NCI-H146 (cell line): ENCODE measurements at regions not wholly inside any gene's neighbourhood (a gene's known extent, or its start where the extent isn't known, plus 50 kb on each side); places are given as distances from the start of the nearest gene placed in this dataset.

Experiments
- DNase-seq: peaks from one replicate; lab custom pipeline; 2025; lab: John Stamatoyannopoulos, UW

DNA sequence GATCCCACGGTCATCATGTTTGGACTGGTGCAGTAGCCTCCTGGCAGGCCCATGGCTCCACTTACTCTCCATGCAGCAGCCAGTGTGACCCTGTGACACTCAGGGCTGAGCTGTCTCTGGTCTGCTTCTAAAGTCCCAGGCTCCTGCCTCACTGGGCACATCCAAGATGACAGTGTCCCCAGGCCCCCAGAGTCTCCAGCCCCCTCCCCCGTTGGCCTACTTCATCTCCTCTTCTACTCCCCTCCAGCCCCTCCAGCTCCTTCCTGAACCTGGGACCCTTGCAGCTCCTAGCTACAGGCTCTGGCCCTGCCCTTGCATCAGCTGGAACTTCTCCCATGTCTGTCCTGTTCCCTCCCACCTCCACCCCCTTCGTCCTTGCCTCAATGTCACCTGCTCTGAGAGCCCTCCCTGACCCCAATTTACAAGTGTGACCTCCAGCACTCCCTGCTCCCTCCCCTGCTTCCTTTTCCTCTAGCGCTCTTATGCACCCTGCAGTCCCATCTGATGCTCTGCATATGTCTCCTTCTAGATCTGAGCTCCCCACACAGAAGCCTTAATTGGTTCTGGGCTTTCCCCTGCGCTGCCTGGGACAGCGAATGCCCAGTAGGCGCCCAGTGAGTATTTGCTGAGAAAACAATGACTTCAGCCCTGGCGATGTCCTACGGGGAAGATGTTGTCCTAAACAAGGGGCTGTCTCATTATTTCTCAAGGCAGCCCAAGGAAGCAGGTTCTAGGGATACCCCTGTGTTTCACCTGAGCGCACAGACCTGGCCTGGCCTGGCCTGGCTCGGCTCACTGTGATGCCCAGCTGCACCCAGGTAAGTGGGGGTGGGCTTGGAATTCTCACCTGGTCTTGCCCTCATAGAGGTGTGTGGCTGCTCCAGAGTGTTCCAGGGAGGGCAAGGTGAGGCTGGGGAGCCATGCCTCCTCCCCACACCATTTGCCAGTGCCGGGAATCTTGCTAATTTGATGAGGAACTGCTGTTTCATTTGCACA is 600.6 kb downstream of the PTPRU start:
- DNase-seq = no peak

DNA sequence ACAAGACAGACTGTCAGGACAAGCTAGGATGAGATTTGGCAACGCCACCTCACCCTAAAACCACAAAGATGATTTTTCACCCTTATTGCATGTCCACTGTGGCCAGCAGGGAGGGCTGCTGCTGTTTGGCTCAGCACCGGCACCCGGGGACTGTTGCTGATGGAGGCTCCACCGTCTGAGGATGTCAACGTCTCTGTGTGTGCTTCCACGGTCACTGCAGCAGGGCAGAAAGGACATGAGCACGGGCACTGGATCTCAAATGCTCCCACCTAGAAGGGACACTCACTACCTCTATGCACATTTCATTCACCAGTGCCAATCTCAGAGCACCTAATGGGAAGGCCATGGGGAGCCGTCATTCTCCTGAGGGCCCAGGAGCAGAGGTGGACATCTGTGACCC is 599.6 kb downstream of the PTPRU start:
- DNase-seq = no peak

DNA sequence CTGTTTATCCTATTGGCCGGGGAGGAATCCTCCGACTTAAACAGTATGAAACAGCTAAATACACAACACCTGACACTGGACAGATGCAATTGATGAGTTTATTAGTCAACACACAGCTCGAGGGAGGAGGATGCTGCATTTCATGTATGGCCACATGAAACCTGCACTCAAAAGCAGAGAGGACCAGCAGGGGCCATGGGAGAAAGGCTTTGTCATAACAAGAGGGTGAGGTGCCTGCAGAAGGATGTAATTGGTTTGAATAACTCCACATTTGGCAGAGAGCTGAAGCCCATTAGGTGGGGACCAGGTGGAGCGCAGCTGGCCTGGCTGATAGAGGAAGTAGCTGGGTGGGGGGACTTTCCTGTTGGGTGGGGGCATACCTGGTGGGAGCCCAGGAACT is 599.1 kb downstream of the PTPRU start:
- no peak for DNase-seq

- DNase-seq = no peak
Measured at GRCh38 chr1:29833581-29833980, 597.3 kb downstream of the PTPRU start.

- no peak for DNase-seq
Measured at GRCh38 chr1:29832936-29833335, 596.6 kb downstream of the PTPRU start.

DNA sequence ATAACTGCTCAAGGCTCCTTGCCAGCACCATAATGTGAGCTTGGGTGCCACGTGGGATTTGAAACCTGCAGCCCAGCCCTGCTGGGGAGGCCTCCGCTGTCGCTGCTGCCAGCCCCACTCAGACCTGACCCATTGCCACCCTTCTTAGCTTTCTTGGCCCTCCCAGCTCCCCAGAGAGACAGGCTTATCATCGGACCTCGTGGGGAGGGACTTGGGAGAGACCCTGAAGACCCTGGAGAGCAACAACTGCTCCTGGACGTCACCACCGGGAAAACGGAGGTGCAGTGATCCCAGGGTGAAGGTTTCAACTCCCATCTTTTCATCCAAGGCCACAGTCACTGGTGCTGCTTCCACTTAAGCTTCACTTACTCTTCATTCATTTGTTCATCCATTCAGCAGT is 596.1 kb downstream of the PTPRU start:
- no peak for DNase-seq

DNA sequence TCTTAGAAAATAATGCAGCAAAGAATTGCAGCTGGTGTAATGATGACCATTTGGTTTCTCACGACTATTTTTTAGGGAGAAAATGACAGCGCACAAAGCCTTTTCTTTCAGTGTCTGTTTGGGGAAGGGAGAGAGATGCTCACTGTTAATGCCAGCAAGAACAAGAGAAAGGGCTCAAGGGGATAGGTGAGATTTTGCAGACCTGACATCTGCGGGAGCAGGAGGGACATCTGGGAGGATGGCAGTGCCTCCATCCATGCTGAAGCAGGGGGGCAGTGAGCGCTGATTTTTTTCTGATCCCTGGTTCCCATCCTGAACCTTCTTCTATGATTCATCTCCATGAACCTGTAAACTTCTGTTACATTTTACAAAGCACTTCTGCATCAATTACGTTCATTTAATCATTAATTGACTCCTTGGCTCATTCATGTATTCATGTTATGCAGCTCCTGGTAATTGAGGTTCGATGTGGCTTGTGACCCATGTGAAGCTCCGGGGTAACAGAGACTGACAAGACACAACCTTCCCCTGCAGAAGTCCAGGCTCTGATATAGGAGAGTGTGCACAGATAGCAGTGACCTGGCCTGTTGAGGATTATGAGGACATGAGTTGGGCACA is 595.3 kb downstream of the PTPRU start:
- no peak for DNase-seq

- no peak for DNase-seq
Measured at GRCh38 chr1:29830916-29831315, 594.6 kb downstream of the PTPRU start.

GRCh38 chr1:29830383-29830782 is 594.1 kb downstream of the PTPRU start:
- DNase-seq = no peak

DNA sequence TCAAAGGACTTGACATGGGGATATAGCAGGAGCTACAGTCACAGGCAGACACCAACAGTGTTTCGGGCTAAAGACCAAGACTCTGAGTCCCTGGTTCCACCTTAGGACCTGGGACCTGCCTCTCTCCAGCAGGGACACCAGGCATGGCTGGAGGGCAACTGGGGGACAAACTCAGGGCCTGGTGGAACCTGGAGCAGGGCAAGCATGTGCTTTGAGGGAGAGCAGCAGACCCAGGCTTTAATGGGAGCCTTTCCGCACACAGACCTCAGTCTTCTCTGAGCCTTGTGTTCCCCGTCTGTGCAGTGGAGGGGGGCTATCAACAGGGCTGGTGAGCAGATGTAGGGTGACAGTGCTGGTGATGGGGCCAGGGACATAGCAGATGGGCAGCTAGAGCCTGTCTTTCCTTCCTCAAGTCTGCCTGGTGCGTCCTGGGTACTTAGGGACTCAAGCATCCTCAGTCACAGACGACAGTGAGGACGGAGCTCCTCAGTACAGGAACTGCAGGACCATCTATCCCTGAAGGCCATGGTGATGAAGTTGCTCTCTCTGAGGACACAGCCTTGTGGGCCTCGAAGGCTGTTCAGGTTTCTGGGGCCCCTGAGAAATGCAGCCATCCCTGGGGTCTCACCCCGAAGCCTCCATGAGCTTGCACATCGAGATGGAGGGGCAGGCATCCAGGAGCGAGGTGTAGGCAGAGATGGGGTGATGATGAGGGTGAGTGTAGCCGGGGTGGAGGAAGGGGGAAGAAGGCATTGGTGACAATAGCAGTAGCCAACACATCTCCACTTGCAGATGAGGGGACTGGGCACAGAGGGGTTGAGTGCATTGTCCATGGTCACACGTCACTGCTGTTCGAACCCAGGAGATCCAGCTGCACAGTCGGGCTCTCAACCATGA is 593.4 kb downstream of the PTPRU start:
- no peak for DNase-seq

DNA sequence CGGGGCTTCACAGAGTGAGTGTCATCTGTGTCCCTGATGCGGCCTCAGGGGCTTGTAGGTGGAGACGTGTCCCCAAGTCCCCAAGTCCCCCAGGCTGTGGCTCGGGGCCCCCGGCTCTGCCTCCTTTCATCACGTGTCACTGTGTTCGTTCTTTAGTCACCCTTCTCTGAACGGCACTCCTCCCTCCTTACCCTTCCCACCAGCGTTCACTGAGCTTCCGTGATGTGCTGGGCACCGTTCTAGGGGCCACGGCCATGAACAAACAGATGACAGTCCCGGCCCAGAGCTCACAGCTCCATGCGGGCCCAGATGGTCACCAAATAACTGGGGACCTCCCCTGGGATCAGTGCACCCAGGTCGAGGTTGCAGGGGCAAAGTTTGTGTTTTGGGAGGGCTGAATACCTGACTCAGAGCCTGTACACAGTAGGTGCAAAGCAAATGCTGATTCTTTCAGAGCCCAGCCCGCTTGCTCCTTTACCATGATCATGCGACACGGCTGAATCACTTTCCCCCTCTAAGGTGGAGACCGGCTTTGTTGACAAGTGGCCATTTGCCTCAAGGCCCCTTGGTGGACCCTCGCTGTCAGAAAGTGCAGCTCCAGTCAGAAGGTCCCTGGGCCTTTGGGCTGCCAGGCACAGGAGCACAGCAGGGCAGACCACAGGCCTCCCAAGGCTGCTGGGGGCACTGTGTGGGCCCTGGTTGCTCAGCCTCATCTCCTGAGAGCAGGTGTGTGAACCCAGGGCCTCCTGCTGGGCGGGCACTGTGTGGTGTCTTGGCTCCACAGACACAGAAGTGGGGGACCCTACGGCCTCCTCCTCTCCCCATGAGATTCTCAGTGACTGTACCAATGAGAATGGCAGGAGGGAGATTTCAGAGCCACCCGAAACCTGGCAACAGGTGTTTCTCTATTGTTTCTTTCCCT is 592.5 kb downstream of the PTPRU start:
- DNase-seq = no peak

GRCh38 chr1:29827801-29828525 is 591.6 kb downstream of the PTPRU start:
- no peak for DNase-seq

DNA sequence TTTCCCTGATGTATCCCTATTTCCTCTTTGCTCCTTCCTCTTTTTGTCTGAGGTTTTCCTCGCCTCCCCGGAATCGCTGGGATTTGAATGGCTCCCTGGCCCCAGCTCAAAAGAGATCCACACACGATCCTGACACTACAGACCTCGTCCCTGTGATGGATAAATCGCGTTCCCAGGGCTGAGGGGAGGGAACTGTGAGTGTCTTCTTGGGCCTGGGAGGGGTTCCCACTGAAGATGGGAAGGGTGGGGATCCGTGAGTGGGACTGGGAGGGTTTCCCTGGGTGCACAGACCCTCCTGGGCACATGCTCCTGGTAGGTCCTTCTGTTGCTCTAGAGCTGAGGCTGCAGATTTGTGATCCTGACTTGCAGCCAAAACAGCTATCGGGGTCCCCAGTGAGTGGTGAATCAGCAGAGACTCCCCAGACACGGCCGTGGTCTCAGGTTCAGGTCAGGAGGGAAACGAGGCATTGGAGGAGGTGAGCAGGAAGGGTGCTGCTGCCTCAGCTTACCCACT is 591.0 kb downstream of the PTPRU start:
- DNase-seq = no peak

- no peak for DNase-seq
Measured at GRCh38 chr1:29826646-29827045, 590.3 kb downstream of the PTPRU start.

DNA sequence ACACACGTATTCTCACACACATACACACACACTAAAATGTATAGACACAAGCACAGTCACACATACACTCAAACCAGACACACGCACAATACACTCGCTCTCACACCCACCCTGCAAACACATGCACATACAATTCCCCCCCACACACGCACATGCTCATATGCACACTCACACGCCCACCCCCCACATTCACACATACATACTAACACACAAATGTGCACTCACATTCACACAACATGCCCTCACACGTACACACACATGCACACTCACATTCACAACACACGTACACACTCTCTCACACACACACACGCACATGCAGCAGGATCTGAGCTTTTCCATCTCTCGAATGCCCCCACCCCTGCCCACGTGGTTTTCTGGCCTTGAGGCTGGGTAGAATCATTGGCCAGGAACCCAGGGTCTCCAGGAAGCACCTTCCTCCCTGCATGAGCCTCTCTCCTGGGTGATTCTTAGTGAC is 589.7 kb downstream of the PTPRU start:
- no peak for DNase-seq

DNA sequence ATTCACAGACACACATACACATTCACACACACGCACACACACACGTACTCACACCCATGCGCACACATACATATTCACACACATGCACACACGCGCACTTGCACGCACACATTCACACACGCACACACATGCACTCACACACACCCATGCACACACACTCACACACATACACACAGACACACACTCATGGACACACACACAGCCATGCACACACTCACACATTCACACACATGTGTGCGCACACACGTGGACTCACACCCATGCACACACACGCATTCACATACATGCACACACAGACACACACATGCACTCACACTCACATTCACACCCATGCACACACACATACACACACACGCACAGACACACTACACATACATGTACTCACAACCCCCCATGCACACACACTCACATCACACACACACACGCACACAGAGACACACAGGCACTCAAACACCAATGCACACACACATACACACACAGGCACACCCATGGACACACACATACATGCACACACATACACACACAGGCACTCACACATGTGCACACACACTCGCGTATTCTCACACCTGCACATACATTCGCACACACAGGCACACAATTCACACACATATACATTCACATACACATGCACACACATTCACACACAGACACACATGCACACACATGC is 589.1 kb downstream of the PTPRU start:
- DNase-seq = no peak

GRCh38 chr1:29824511-29825273 is 588.4 kb downstream of the PTPRU start:
- DNase-seq = no peak

DNA sequence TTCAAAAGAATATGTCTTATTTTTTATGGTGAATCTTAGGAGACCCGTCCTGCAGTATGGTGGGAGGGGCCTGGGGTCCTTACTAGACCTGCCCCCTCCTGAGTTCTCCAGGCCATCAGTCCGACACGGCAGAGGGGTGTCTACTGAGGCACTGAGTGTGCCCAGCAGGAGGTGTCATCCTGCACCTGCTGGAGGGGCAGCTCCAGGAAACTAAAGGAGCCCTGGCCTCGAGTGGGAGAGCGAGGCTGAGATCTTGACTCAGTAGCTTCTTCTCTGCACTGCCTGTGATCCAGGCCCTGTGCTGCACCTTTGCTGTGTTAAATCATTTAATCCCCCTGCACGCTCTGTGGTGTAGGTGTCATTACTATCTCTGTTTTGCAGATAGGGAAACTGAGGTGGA is 587.7 kb downstream of the PTPRU start:
- no peak for DNase-seq

DNA sequence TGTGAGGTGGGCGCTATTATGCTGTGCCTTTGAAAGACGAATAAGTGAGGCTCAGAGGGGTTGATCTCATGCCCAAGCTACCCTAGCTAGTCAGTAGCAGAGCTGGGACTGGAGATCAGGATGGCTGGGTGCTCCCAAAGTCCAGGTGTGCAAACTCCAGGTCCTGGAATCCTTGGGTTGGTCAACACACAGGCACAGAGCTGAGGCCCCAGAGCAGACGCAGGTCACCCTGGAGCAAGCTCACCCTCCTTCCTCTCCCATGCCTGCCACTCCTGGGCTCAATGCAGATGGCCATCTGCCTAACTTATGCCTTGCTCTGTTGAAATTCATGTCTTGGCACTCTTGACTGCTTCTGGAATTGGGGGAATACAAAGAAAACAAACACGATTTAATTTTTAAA is 587.2 kb downstream of the PTPRU start:
- DNase-seq = no peak
